ENCODE measurements at regions not wholly inside any gene's neighbourhood (a gene's known extent, or its start where the extent isn't known, plus 50 kb on each side); places are given as distances from the start of the nearest gene placed in this dataset.

DNA sequence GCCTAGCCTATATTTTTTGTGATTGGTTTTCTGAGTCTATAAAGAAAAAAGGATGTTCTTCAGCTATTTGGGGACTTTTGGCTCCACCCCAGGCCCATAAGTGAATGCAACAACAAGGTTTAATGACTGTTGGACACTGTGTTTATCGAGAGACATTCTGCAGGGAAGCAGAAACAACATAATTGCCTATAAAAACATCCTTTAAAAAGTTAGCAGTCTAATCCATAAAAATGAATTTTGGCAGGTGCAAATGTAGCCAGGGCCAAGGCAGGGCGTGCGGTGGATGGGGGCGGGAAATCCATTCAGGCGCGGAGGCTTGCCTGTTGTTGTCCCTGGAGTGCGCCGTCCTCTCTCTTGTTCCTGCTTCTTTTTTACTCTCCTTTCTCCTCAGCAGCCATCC is 99.3 kb downstream of the PAX1 start:
- Histone ChIP-seq H3K36me3 (no peaks in the 10 kb centered on the region), H3K27me3 (no peaks in the 10 kb centered on the region), H3K27ac (no peak overlapping the region), H3K4me3 (no peak overlapping the region), H3K9me3 (no peaks in the 10 kb centered on the region), H3K4me1 (no peaks in the 10 kb centered on the region)
- no peak for TF ChIP-seq POLR2A (IDR thresholded peaks at IDR 0.05)
- TF ChIP-seq, protein P1, sequence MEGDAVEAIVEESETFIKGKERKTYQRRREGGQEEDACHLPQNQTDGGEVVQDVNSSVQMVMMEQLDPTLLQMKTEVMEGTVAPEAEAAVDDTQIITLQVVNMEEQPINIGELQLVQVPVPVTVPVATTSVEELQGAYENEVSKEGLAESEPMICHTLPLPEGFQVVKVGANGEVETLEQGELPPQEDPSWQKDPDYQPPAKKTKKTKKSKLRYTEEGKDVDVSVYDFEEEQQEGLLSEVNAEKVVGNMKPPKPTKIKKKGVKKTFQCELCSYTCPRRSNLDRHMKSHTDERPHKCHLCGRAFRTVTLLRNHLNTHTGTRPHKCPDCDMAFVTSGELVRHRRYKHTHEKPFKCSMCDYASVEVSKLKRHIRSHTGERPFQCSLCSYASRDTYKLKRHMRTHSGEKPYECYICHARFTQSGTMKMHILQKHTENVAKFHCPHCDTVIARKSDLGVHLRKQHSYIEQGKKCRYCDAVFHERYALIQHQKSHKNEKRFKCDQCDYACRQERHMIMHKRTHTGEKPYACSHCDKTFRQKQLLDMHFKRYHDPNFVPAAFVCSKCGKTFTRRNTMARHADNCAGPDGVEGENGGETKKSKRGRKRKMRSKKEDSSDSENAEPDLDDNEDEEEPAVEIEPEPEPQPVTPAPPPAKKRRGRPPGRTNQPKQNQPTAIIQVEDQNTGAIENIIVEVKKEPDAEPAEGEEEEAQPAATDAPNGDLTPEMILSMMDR (IDR thresholded peaks at IDR 0.05) = no peak
- intact Hi-C loops (cut with DNase I) = loop anchor here (10.0 kb wide), 1 partner anchor 440 kb away; no protein-coding TSS in a partner anchor
- WGBS, 2 donors = 42 to 52% methylated on average over 8 of the region's 8 CpGs
- no peak for DNase-seq

DNA sequence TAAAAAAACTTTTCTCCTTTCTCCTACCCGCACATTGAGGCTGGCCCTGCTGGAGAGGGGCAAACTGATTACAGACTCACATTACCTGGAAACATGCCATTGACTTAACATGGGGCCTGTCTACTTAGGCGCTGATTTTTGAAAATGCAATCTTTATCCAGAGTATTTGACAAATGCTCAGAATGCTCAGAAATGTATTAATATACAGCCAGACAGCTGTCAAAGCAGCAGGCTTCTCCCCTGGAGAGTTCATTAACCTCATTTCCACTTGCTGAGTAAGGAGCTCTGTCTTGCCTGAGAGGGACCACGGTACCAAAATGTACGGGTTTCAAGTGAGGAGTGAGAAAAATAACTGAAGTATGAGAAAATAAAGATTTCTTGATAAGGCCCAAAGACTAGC is 95.7 kb downstream of the PAX1 start:
- 43 to 58% methylated on average over 4 of the region's 4 CpGs for WGBS, 2 donors
- H3K4me1 ChIP-seq = no peaks in the 10 kb centered on the region
- H3K27me3 ChIP-seq = no peaks in the 10 kb centered on the region
- no peak for DNase-seq
- H3K36me3 ChIP-seq = no peaks in the 10 kb centered on the region
- no peak overlapping the region for H3K27ac ChIP-seq
- no peak overlapping the region for H3K4me3 ChIP-seq
- intact Hi-C loops (cut with DNase I) = loop anchor here (10.0 kb wide), 1 partner anchor 444 kb away; no protein-coding TSS in a partner anchor
- TF ChIP-seq, protein P1 (IDR thresholded peaks at IDR 0.05) = no peak
- no peak for TF ChIP-seq POLR2A (IDR thresholded peaks at IDR 0.05)
- no peaks in the 10 kb centered on the region for H3K9me3 ChIP-seq

DNA sequence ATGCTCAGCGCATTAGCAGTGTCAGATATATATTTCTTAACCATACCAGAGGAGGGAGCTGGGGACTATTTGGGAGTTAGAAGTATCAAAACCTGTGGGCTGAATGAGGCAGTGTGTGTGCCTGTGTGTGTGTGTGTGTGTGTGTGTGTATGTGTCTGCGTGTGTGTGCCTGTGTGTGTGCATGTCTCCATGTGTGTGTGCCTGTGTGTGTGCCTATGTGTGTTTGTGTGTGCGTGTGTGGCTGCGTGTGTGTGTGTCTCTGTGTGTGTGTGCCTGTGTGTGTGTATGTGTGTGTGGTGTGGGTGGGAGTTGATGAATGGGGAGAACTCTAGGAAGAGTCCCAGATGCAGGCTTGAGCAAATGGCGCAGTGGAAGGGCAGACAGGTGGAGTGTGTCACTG is 92.9 kb downstream of the PAX1 start:
- no peaks in the 10 kb centered on the region for H3K9me3 ChIP-seq
- intact Hi-C loops (cut with DNase I) = no loop called here
- no peak for DNase-seq
- H3K27me3 ChIP-seq = no peaks in the 10 kb centered on the region
- no peak overlapping the region for H3K4me3 ChIP-seq
- H3K36me3 ChIP-seq = no peaks in the 10 kb centered on the region
- TF ChIP-seq, protein P1 (IDR thresholded peaks at IDR 0.05) = no peak
- TF ChIP-seq POLR2A (IDR thresholded peaks at IDR 0.05) = no peak
- WGBS, 2 donors = 75 to 81% methylated on average over 4 to 5 of the region's 5 CpGs
- H3K27ac ChIP-seq = no peak overlapping the region
- H3K4me1 ChIP-seq = no peaks in the 10 kb centered on the region

DNA sequence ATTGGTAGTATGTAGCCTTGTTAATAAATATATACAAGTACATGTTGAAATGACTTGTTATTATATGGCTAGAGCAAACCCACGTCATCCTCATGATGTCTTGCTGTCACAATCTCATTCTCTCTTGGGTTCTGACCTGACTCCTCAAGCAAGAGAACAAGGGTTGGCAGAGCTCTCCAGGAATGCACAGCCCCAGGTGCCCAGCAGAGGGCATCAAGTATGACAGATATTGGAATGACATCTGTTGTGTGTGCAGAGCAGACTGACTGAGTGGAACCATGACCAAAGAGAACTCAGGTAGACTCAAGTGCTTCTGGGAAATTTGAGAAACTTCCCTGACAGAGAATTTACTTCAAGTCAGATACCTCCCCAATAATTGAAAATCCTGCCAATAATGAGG is 90.6 kb downstream of the PAX1 start:
- WGBS, 2 donors = 60 to 78% methylated on average over 1 of the region's 1 CpG
- Histone ChIP-seq H3K4me3 (no peak overlapping the region), H3K4me1 (no peaks in the 10 kb centered on the region)

DNA sequence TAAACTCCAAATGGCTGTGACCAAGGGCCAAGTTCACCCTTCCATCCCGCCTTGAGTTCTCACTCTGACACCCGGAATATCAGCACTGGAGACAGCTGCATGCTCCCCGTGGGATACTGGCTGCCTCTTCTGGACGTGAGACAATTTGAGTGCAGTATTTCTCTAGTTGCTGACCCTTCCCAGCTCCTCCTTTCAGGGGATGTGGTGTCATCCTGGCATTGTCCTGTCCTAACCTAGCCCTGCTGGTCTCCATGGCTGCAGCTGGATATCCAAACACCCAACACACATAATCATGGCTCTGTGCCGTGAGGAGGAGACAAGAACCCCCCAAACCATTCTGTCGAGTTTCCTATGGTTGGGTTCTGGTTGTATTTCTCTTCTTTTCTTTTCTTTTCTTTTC is 82.6 kb downstream of the PAX1 start:
- no peaks in the 10 kb centered on the region for H3K27me3 ChIP-seq
- no peak for DNase-seq
- no peak overlapping the region for H3K4me3 ChIP-seq
- H3K4me1 ChIP-seq = no peaks in the 10 kb centered on the region
- WGBS, 2 donors = 57 to 62% methylated on average over 6 of the region's 6 CpGs
- intact Hi-C loops (cut with DNase I) = no loop called here
- no peak overlapping the region for H3K27ac ChIP-seq
- H3K9me3 ChIP-seq = no peaks in the 10 kb centered on the region
- no peak for TF ChIP-seq POLR2A (IDR thresholded peaks at IDR 0.05)
- TF ChIP-seq, protein P1 (IDR thresholded peaks at IDR 0.05) = no peak
- no peaks in the 10 kb centered on the region for H3K36me3 ChIP-seq

More for the DNA sequence above, 90.6 kb downstream of the PAX1 start:
- intact Hi-C loops (cut with DNase I) = no loop called here
- Histone ChIP-seq H3K36me3 (no peaks in the 10 kb centered on the region), H3K9me3 (no peaks in the 10 kb centered on the region), H3K27me3 (no peaks in the 10 kb centered on the region), H3K27ac (no peak overlapping the region)
- TF ChIP-seq, protein P1 (IDR thresholded peaks at IDR 0.05) = peak in 1 of 6 experiments; percentile 14
- no peak for TF ChIP-seq POLR2A (IDR thresholded peaks at IDR 0.05)
- no peak for DNase-seq
